ENCODE measurements at regions not wholly inside any gene's neighbourhood (a gene's known extent, or its start where the extent isn't known, plus 50 kb on each side); places are given as distances from the start of the nearest gene placed in this dataset.
"Not testable (repeated sequence)": the region's sequence is repeated elsewhere in the genome, so short reads cannot be mapped to it uniquely, and the experiment has no call there.

DNA sequence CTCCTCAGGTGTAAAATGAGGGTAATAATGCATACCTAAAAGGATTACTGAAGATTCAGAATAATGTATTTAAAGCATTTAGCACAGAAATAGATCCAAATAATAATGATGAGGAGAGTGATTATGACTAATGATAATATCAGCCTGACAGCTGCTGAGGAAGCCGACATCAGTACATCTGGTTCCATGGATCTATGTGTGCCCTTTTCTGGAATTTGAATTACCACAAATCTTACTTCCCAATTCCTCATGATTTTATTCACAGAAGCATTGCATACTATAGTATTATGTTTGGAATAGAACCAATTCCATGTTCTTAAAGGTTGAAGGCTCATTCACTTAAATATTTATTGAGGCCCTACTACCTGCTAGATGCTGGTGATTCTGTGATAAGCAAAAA is 248.9 kb upstream of the THUMPD2 start (continued):
- TF ChIP-seq, protein P1, sequence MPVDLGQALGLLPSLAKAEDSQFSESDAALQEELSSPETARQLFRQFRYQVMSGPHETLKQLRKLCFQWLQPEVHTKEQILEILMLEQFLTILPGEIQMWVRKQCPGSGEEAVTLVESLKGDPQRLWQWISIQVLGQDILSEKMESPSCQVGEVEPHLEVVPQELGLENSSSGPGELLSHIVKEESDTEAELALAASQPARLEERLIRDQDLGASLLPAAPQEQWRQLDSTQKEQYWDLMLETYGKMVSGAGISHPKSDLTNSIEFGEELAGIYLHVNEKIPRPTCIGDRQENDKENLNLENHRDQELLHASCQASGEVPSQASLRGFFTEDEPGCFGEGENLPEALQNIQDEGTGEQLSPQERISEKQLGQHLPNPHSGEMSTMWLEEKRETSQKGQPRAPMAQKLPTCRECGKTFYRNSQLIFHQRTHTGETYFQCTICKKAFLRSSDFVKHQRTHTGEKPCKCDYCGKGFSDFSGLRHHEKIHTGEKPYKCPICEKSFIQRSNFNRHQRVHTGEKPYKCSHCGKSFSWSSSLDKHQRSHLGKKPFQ (tag by site-specific recombination; IDR thresholded peaks at IDR 0.05), result no peak
- no peak for TF ChIP-seq ZBTB1 (tag by site-specific recombination; IDR thresholded peaks at IDR 0.05)

DNA sequence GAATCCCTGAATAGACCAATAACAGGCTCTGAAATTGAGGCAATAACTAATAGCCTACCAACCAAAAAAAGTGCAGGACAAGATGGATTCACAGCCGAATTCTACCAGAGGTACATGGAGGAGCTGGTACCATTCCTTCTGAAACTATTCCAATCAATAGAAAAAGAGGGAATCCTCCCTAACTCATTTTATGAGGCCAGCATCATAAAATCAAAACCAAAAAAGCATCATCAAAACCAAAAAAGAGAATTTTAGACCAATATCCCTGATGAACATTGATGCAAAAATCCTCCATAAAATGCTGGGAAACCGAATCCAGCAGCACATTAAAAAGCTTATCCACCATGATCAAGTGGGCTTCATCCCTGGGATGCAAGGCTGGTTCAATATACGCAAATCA is 246.2 kb upstream of the THUMPD2 start:
- H3K27ac ChIP-seq (ENCODE audit: extremely low read depth, low read depth, low read length); POLR2A ChIA-PET; H3K4me1 ChIP-seq (ENCODE audit: control insufficient read depth, insufficient read depth, low read length); H3K36me3 ChIP-seq (ENCODE audit: control insufficient read depth in 2 of 2, insufficient read depth in 1 of 2, low read length in 2 of 2); H3K4me3 ChIP-seq (ENCODE audit: low read depth, low read length); CTCF ChIA-PET; H3K9me3 ChIP-seq (ENCODE audit: control insufficient read depth, insufficient read depth, low read depth, low read length): not testable (repeated sequence)

DNA sequence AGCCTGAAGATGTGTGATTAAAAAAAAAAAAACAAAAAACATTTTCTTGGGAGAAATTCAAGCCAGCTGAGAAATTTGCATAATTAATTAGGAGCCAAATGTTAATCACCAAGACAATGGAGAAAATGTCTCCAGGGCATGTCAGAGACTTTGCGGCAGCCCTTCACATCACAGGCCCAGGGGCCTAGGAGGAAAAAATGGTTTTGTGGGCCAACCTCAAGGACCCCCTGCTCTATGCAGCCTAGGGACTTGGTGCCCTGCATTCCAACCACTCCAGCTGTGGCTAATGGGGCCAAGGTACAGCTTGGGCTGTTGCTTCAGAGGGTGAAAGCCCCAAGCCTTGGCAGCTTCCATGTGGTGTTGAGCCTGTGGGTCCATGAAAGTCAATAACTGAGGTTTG is 241.9 kb upstream of the THUMPD2 start:
- ChIA-PET POLR2A (no interaction called here), CTCF (no interaction called here)
- Histone ChIP-seq H3K4me1 (ENCODE audit: control insufficient read depth, insufficient read depth, low read length) (no peaks in the 10 kb centered on the region), H3K27ac (ENCODE audit: extremely low read depth, low read depth, low read length) (no peak overlapping the region), H3K36me3 (ENCODE audit: control insufficient read depth in 2 of 2, insufficient read depth in 1 of 2, low read length in 2 of 2) (no peaks in the 10 kb centered on the region), H3K9me3 (ENCODE audit: control insufficient read depth, insufficient read depth, low read depth, low read length) (no peaks in the 10 kb centered on the region), H3K4me3 (ENCODE audit: low read depth, low read length) (no peak overlapping the region)
- TF ChIP-seq, protein P2, sequence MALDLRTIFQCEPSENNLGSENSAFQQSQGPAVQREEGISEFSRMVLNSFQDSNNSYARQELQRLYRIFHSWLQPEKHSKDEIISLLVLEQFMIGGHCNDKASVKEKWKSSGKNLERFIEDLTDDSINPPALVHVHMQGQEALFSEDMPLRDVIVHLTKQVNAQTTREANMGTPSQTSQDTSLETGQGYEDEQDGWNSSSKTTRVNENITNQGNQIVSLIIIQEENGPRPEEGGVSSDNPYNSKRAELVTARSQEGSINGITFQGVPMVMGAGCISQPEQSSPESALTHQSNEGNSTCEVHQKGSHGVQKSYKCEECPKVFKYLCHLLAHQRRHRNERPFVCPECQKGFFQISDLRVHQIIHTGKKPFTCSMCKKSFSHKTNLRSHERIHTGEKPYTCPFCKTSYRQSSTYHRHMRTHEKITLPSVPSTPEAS (tag by site-specific recombination; IDR thresholded peaks at IDR 0.05), result no peak
- TF ChIP-seq ZNF658 (tag by site-specific recombination; IDR thresholded peaks at IDR 0.05) (no peak), ZNF707 (tag by site-specific recombination; IDR thresholded peaks at IDR 0.05) (no peak), ZNF585B (tag by site-specific recombination; IDR thresholded peaks at IDR 0.05) (peak; percentile 93), SETDB1 (IDR thresholded peaks at IDR 0.05; ENCODE audit: insufficient read length, low read length) (peak; percentile 77), ZNF184 (tag by site-specific recombination; IDR thresholded peaks at IDR 0.05) (no peak), ZFP41 (tag by site-specific recombination; IDR thresholded peaks at IDR 0.05; ENCODE audit: borderline replicate concordance) (no peak), ZNF473 (tag by site-specific recombination; IDR thresholded peaks at IDR 0.05) (no peak), SCRT2 (tag by site-specific recombination; IDR thresholded peaks at IDR 0.05) (no peak), ZNF623 (tag by site-specific recombination; IDR thresholded peaks at IDR 0.05) (no peak), ZNF664 (tag by site-specific recombination; IDR thresholded peaks at IDR 0.05) (no peak), ZNF76 (tag by site-specific recombination; IDR thresholded peaks at IDR 0.05; ENCODE audit: borderline replicate concordance, low read depth) (no peak)
- TF ChIP-seq, protein P3, sequence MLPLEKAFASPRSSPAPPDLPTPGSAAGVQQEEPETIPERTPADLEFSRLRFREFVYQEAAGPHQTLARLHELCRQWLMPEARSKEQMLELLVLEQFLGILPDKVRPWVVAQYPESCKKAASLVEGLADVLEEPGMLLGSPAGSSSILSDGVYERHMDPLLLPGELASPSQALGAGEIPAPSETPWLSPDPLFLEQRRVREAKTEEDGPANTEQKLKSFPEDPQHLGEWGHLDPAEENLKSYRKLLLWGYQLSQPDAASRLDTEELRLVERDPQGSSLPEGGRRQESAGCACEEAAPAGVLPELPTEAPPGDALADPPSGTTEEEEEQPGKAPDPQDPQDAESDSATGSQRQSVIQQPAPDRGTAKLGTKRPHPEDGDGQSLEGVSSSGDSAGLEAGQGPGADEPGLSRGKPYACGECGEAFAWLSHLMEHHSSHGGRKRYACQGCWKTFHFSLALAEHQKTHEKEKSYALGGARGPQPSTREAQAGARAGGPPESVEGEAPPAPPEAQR (tag by site-specific recombination; IDR thresholded peaks at IDR 0.05), result no peak
- TF ChIP-seq, protein P4, sequence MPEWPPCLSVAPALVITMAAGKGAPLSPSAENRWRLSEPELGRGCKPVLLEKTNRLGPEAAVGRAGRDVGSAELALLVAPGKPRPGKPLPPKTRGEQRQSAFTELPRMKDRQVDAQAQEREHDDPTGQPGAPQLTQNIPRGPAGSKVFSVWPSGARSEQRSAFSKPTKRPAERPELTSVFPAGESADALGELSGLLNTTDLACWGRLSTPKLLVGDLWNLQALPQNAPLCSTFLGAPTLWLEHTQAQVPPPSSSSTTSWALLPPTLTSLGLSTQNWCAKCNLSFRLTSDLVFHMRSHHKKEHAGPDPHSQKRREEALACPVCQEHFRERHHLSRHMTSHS (tag by site-specific recombination; IDR thresholded peaks at IDR 0.05), result no peak
